Iris pigment epithelial cell (primary cell): ENCODE measurements at regions not wholly inside any gene's neighbourhood (a gene's known extent, or its start where the extent isn't known, plus 50 kb on each side); places are given as distances from the start of the nearest gene placed in this dataset.
A peak's percentile ranks its signal among the peaks of the same experiment; 100 is the strongest.

Source experiments
- DNase-seq: peaks from one replicate; pipeline ENCODE4 v3.0.0-alpha.2; 2011; ENCODE audit warnings: low read depth

- DNase-seq, result no peak
Observed at GRCh38 chr9:119088002-119088547, 281.2 kb downstream of the BRINP1 start.

- no peak for DNase-seq
Observed at GRCh38 chr9:119091074-119091473, 278.2 kb downstream of the BRINP1 start.

- DNase-seq, result no peak
Observed at GRCh38 chr9:119092125-119092524, 277.1 kb downstream of the BRINP1 start.

GRCh38 chr9:119094086-119094485, 275.1 kb downstream of the BRINP1 start:
- peak; percentile 2 for DNase-seq

GRCh38 chr9:119095072-119095471, 274.2 kb downstream of the BRINP1 start:
- DNase-seq, result no peak

GRCh38 chr9:119101048-119101447, 268.2 kb downstream of the BRINP1 start:
- no peak for DNase-seq

- DNase-seq, result no peak
Observed at GRCh38 chr9:119114681-119115080, 254.6 kb downstream of the BRINP1 start.
